Upper lobe of right lung (tissue), 1 donor: ENCODE measurements at regions not wholly inside any gene's neighbourhood (a gene's known extent, or its start where the extent isn't known, plus 50 kb on each side); places are given as distances from the start of the nearest gene placed in this dataset.

ENCODE experiments used
- ATAC-seq: fragments of 200-7000 bp; cut with Tn5 transposase; one replicate; pipeline ENCODE4 v1.9.1; 2020; ENCODE audit warnings: mild to moderate bottlenecking, moderate library complexity
- DNase-seq: peaks from one replicate; pipeline ENCODE4 v3.0.0-alpha.2; 2020
- H3K27ac ChIP-seq: fragments of 200-600 bp; one replicate; pipeline ENCODE4 v1.8.0; 2022
- H3K27me3 ChIP-seq: fragments of 200-600 bp; one replicate; pipeline ENCODE4 v1.8.0; 2022; ENCODE audit warnings: mild to moderate bottlenecking
- H3K36me3 ChIP-seq: fragments of 200-600 bp; one replicate; pipeline ENCODE4 v1.8.0; 2022
- H3K4me1 ChIP-seq: fragments of 200-600 bp; one replicate; pipeline ENCODE4 v1.8.0; 2022
- H3K4me3 ChIP-seq: fragments of 200-600 bp; one replicate; pipeline ENCODE4 v1.8.0; 2022; ENCODE audit warnings: mild to moderate bottlenecking
- H3K9me3 ChIP-seq: fragments of 200-600 bp; one replicate; pipeline ENCODE4 v1.8.0; 2022
- intact Hi-C: fragments of 100-400 bp; cut with DNase I; formaldehyde crosslinking; loops from one replicate; pipeline ENCODE4 v1.11.0; 2022
- TF ChIP-seq, protein P1 (sequence below): fragments of 200-600 bp; IDR thresholded peaks from one replicate; pipeline ENCODE4 v1.8.0; 2022; ENCODE audit warnings: antibody characterized with exemption
- donor health status: DM: no; HTN: yes; CAD: no; lungs with severe emphysema.

DNA sequence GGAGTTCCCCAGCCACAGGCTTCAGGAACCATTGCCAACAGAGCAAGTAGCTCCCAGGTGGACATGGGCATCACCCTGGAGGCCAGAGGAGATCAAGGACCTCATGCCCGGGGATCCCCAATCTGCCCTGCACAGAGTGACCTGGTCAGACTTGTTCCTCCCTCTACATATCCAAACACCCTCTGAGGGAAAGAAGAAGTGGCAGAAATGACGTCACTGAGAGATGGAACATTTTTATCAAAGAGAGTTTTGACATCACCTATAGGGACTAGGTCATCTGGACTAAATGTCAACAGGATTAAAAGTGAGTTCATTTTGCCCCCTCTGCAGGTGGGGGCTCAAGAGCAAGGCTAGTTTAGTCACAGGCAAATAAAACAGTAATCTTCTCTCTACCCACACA is 273.7 kb downstream of the SKAP2 start:
- H3K27me3 ChIP-seq = no peaks in the 10 kb centered on the region

GRCh38 chr7:26592011-26592410 is 272.4 kb downstream of the SKAP2 start:
- no peak overlapping the region for H3K27ac ChIP-seq
- intact Hi-C loops = no loop called here
- TF ChIP-seq, protein P1, sequence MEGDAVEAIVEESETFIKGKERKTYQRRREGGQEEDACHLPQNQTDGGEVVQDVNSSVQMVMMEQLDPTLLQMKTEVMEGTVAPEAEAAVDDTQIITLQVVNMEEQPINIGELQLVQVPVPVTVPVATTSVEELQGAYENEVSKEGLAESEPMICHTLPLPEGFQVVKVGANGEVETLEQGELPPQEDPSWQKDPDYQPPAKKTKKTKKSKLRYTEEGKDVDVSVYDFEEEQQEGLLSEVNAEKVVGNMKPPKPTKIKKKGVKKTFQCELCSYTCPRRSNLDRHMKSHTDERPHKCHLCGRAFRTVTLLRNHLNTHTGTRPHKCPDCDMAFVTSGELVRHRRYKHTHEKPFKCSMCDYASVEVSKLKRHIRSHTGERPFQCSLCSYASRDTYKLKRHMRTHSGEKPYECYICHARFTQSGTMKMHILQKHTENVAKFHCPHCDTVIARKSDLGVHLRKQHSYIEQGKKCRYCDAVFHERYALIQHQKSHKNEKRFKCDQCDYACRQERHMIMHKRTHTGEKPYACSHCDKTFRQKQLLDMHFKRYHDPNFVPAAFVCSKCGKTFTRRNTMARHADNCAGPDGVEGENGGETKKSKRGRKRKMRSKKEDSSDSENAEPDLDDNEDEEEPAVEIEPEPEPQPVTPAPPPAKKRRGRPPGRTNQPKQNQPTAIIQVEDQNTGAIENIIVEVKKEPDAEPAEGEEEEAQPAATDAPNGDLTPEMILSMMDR = no peak
- peaks cover 6% of the 10 kb centered on the region for H3K4me1 ChIP-seq
- H3K36me3 ChIP-seq = no peaks in the 10 kb centered on the region
- H3K4me3 ChIP-seq = no peak overlapping the region
- no peak for DNase-seq
- H3K9me3 ChIP-seq = no peaks in the 10 kb centered on the region
- no peaks in the 10 kb centered on the region for H3K27me3 ChIP-seq
- ATAC-seq = no peak

More for the DNA sequence above, 273.7 kb downstream of the SKAP2 start:
- Histone ChIP-seq H3K9me3 (no peaks in the 10 kb centered on the region), H3K4me1 (peaks cover 6% of the 10 kb centered on the region), H3K27ac (no peak overlapping the region), H3K4me3 (no peak overlapping the region), H3K36me3 (no peaks in the 10 kb centered on the region)
- DNase-seq = no peak
- intact Hi-C loops = no loop called here
- TF ChIP-seq, protein P1 = no peak
- no peak for ATAC-seq

GRCh38 chr7:26593393-26593792 is 271.0 kb downstream of the SKAP2 start:
- DNase-seq (no peak), ATAC-seq (peak; percentile 21)
- Histone ChIP-seq H3K27me3 (no peaks in the 10 kb centered on the region), H3K4me3 (no peak overlapping the region), H3K27ac (no peak overlapping the region), H3K36me3 (no peaks in the 10 kb centered on the region), H3K9me3 (no peaks in the 10 kb centered on the region), H3K4me1 (peaks cover 6% of the 10 kb centered on the region)
- intact Hi-C loops = no loop called here
- TF ChIP-seq, protein P1 = no peak

GRCh38 chr7:26593896-26594295 is 270.5 kb downstream of the SKAP2 start:
- DNase-seq (no peak), ATAC-seq (no peak)
- no peak overlapping the region for H3K4me3 ChIP-seq
- no peaks in the 10 kb centered on the region for H3K9me3 ChIP-seq
- TF ChIP-seq, protein P1 = no peak
- H3K4me1 ChIP-seq = peaks cover 6% of the 10 kb centered on the region
- no peaks in the 10 kb centered on the region for H3K36me3 ChIP-seq
- no peaks in the 10 kb centered on the region for H3K27me3 ChIP-seq
- intact Hi-C loops = no loop called here
- no peak overlapping the region for H3K27ac ChIP-seq

DNA sequence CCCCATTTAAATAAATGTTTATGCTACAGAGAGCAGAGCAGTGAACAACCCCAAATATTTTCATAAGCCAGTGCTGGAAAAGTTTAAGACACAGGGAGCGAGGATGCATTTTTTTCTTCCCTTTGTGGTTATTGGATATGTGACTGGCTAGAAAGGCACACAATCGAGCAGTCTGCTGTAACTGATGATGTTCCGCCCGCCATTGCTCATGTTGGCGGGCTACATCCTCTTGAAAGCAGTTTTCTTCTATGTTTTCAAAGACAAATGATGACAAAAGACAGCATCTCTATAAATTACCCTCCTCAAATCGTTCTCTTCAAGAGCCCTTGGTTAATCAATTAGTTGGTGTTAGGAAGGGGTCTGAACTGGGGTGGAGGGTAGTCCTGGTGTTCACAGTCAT is 269.8 kb downstream of the SKAP2 start:
- peaks cover 6% of the 10 kb centered on the region for H3K4me1 ChIP-seq
- H3K27me3 ChIP-seq = no peaks in the 10 kb centered on the region
- intact Hi-C loops = no loop called here
- no peak overlapping the region for H3K4me3 ChIP-seq
- H3K36me3 ChIP-seq = no peaks in the 10 kb centered on the region
- no peak overlapping the region for H3K27ac ChIP-seq
- DNase-seq (no peak), ATAC-seq (no peak)
- TF ChIP-seq, protein P1 = no peak
- H3K9me3 ChIP-seq = no peaks in the 10 kb centered on the region

- ATAC-seq = no peak
- intact Hi-C loops = no loop called here
Observed at GRCh38 chr7:26598867-26599266, 265.5 kb downstream of the SKAP2 start.

More at GRCh38 chr7:26598867-26599266, 265.5 kb downstream of the SKAP2 start:
- TF ChIP-seq, protein P1 = no peak
- Histone ChIP-seq H3K4me1 (no peaks in the 10 kb centered on the region), H3K4me3 (no peak overlapping the region), H3K36me3 (no peaks in the 10 kb centered on the region), H3K9me3 (no peaks in the 10 kb centered on the region), H3K27me3 (no peaks in the 10 kb centered on the region), H3K27ac (no peak overlapping the region)
- DNase-seq = no peak
